ENCODE measurements at regions not wholly inside any gene's neighbourhood (a gene's known extent, or its start where the extent isn't known, plus 50 kb on each side); places are given as distances from the start of the nearest gene placed in this dataset.
"Not testable (repeated sequence)": the region's sequence is repeated elsewhere in the genome, so short reads cannot be mapped to it uniquely, and the experiment has no call there.

DNA sequence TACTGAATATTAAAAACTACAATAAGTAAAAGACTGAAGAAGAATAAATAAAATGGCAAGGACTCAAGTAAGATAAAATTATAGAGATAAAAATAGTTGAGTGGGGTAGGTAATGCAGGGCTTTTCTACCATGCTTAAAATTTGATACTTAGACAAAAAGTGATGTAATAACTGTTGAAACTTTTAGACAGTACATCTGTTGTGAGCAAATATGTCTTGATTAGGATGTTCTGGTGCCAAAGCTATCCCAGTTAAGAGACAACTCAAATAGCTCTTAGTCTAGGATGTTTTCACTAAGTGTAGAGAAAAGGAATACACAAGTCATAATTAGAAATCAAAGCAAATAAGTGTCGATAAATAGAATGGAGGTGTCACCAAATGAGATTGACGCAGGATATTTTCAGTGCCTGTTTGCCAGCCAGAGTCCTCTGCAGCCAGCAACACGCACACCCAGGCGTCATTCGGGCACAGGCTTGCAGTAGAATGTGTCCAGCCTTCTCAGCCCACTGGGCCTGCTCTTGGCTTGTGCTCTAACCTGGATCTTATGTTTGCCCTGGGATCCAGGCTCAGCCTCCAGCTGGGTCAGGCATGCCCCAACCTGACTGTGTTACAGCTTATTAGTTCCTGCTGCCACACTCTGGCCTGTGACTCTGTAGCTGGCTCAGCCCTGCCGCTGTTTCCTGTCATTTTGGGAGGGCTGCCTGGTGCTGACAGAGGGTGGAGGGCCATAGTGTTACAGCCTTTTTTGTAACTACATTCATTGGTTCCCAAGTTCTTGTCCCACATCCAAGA lies 766.2 kb downstream of the PCDH17 start:
- DNase-seq, result no peak

DNA sequence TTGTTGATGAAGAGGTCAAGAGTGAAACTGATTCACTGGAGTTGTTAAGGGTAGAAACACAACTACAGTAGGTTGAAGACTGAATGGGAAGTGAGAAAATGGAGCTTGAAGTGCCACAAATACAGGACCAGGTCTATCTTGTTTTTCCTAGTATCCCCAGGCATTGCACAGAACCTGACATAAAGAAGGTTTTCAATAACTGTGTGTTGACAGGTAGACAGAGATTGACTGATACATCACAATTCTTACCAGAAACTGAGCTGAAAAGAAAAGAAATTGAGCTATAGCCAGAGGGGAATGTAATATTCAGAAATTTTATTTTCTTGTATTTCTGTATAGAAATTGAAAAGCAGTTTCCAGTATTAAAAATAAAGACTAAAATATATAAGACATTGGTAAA lies 767.7 kb downstream of the PCDH17 start:
- DNase-seq, result no peak

DNA sequence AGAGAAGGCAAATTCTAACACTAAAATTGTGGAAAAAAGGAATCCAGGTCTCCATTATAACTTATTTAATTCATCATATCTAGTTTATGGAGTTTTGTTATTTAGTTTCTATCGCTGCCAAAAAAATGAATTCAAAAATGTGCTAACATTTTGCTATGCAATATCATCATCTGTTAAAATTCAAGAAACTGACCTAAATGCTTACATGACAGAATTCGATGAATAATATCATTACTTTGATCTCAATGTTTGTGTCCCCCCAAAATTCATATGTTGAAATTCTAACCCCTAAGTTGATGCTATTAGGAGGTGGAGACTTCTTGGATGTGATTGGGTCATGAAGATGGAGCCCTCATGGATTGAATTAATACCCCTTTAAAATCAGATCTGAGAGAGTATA lies 775.0 kb downstream of the PCDH17 start:
- no peak for DNase-seq

DNA sequence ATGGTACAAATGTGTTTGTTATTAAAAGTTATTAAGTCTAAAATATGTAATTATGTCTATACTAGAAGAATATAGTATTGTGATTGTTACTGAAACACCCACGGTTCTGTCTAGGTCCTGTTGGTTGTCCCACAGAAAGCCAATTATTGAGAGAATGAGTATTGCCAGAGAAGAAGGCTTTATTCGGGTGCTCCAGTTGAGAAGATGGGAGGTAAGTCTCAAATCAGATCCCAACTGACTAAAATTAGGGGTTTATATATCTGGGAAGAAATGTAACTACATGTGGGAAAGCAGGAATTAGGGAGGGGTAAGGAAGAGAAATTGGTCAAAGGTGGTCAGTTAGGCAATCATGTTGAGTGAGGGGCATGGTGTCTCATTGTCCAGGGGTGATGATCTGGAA lies 798.4 kb downstream of the PCDH17 start:
- DNase-seq, result no peak

- no peak for DNase-seq
Observed at GRCh38 chr13:58434943-58435342, 803.4 kb downstream of the PCDH17 start.

DNA sequence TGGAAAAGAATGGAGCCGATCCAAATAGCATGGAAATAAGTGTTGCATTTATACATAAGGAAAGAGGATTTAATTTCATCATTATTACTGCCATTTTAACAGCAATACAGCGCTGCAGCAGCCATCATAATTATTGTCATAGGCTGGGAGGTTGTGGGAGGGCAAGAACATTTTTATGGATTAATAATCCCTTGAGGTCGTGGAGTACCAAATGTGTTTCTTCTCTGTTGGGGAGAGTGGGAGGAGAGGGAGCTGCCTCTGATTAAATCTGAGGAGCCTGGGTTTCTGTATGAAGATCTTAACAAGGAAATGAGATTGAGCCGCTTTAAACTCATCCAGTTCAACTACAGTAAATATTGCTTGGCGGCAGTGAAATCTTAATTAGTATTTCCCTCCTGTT lies 805.9 kb downstream of the PCDH17 start:
- DNase-seq, result no peak

DNA sequence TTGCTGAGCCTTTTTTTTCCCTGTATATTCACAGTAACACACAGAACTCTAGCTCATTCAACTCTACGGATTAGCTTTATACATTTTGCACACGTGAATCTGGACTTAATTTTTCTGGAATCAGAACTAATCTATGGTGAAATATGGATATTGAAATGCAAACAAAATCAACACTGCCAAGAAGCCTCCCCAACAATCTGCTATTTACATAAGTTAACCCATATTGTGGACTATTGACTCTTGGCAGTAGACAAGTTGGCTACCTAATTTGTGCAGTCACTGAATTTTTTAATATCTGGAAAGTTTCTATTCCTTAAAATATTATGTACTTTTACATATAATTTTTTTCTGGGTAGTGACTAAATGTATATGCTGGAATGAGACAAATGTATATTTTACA lies 815.4 kb downstream of the PCDH17 start:
- no peak for DNase-seq

- DNase-seq, result no peak
Observed at GRCh38 chr13:58452123-58452623, 820.6 kb downstream of the PCDH17 start.

DNA sequence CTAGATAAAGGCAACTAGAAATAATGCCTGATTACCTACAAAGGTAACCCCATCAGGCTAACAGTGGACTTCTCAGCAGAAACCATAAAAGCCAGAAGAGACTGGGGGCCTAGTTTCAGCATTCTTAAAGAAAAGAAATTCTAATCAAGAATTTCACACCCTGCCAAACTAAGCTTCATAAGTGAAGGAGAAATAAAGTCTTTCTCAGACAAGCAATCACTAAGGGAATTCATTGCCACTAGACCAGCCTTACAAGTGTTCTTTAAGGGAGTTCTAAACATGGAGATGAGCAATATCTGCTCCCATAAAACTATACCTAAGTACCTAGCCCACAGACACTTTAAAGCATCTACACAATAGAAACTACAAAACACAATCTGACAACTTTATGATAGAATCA lies 823.5 kb downstream of the PCDH17 start:
- DNase-seq, result no peak

- DNase-seq, result no peak
Observed at GRCh38 chr13:58461217-58461616, 829.7 kb downstream of the PCDH17 start.

- no peak for DNase-seq
Observed at GRCh38 chr13:58463841-58464240, 832.3 kb downstream of the PCDH17 start.

- DNase-seq, result no peak
Observed at GRCh38 chr13:58467176-58467575, 835.6 kb downstream of the PCDH17 start.

GRCh38 chr13:58472483-58472882 lies 840.9 kb downstream of the PCDH17 start:
- DNase-seq, result no peak

DNA sequence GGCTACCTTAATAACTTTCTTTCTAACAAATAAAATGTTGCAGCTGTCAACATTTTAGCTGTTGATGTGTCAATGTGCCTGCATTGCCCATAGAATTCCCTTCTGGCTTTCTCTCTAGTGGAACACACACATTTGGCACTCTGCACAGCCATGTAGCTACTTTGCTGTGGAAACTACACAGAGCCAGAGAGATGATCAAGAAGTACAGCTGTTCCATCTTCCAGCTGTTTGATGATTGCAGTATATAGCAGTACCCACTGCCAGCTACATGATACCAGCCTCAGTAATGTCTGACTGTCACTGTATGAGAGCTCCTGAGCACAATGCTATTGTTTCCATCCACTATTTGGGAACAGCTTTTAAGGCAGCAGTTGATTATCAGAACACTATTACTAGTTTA lies 843.0 kb downstream of the PCDH17 start:
- no peak for DNase-seq

GRCh38 chr13:58476206-58476918 lies 844.8 kb downstream of the PCDH17 start:
- DNase-seq, result no peak

- DNase-seq, result no peak
Observed at GRCh38 chr13:58478858-58479257, 847.3 kb downstream of the PCDH17 start.

GRCh38 chr13:58480061-58480460 lies 848.5 kb downstream of the PCDH17 start:
- no peak for DNase-seq

- no peak for DNase-seq
Observed at GRCh38 chr13:58488251-58488650, 856.7 kb downstream of the PCDH17 start.

- DNase-seq, result no peak
Observed at GRCh38 chr13:58495668-58496067, 864.1 kb downstream of the PCDH17 start.

GRCh38 chr13:58500938-58501337 lies 869.4 kb downstream of the PCDH17 start:
- DNase-seq, result no peak

GRCh38 chr13:58504202-58504700 lies 872.7 kb downstream of the PCDH17 start:
- not testable (repeated sequence) for DNase-seq

DNA sequence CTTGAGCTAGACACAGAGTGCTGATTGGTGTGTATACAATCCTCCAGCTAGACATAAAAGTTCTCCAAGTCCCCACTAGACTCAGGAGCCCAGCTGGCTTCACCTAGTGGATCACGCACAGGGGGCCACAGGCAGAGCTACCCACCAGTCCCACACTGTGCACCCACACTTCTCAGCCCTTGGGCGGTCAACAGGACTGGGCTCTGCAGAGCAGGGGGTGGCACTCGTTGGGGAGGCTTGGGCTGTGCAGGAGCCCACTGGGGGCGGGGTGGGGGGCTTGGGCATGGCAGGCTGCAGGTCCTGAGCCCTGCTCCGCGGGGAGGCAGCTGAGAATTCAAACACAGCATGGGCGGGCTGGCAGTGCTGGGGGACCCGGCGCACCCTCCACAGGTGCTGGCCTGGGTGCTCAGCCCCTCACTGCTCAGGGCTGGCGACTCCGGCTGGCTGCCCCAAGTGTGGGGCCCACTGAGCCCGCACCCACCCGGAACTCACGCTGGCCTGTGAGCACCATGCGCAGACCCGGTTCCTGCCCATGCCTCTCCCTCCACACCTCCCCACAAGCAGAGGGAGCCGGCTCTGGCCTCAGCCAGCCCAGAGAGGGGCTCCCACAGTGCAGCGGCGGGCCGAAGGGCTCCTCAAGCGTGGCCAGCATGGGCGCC lies 873.8 kb downstream of the PCDH17 start:
- not testable (repeated sequence) for DNase-seq

DNA sequence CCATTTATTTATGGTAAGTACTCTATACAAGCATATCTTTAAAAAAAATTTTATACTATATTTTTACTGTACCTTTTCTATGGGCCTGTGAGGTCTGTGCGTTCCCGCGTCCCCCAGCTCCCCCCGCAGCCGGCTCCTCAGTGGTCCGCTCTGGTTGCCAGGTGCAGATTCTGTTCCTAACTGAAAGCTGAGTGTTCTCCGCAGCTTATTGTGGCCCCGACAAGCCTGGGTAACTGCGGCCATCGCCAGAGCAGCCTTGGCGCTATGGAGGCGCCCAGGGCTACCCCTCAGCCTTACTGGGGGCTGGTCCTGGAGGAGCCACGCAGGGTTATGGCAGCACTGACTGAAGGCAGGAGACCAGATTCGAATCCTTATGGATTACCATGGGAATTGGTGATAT lies 896.8 kb downstream of the PCDH17 start:
- no peak for DNase-seq

GRCh38 chr13:58531614-58532013 lies 900.1 kb downstream of the PCDH17 start:
- no peak for DNase-seq
